Naive B cell (primary cell): ENCODE measurements at regions not wholly inside any gene's neighbourhood (a gene's known extent, or its start where the extent isn't known, plus 50 kb on each side); places are given as distances from the start of the nearest gene placed in this dataset.
"Not testable (repeated sequence)": the region's sequence is repeated elsewhere in the genome, so short reads cannot be mapped to it uniquely, and the experiment has no call there.

Experiments used
- ATAC-seq, 2 donors: fragments of 150-1000 bp; cut with Tn5 transposase; 2 replicates each; pipeline ENCODE4 v1.10.0; 2021; ENCODE audit warnings: low read depth in 2 of 2, mild to moderate bottlenecking in 2 of 2, moderate library complexity in 2 of 2
- DNase-seq: peaks from one replicate; pipeline ENCODE4 v3.0.0; 2022
- H3K27ac Mint-ChIP-seq, 6 donors: one replicate each; pipeline ENCODE4 v1.8.0; 2020 to 2022; ENCODE audit warnings: mild to moderate bottlenecking in 6 of 6, mixed read lengths in 6 of 6, moderate library complexity in 5 of 6, inconsistent platforms in 2 of 6
- H3K27me3 Mint-ChIP-seq, 3 donors: one replicate each; pipeline ENCODE4 v1.8.0; 2021 to 2022; ENCODE audit warnings: mixed read lengths in 3 of 3, mild to moderate bottlenecking in 1 of 3
- H3K36me3 Mint-ChIP-seq, 2 donors: one replicate each; pipeline ENCODE4 v1.8.0; 2020 to 2022; ENCODE audit warnings: mixed read lengths in 2 of 2, inconsistent platforms in 1 of 2, mild to moderate bottlenecking in 1 of 2
- H3K4me1 Mint-ChIP-seq, 3 donors: one replicate each; pipeline ENCODE4 v1.8.0; 2020 to 2022; ENCODE audit warnings: mixed read lengths in 3 of 3, inconsistent platforms in 1 of 3, mild to moderate bottlenecking in 1 of 3, moderate library complexity in 1 of 3
- H3K4me3 Mint-ChIP-seq, 8 donors: one replicate each; pipeline ENCODE4 v1.8.0; 2020 to 2022; ENCODE audit warnings: mild to moderate bottlenecking in 8 of 8, mixed read lengths in 8 of 8, moderate library complexity in 8 of 8, inconsistent platforms in 2 of 8
- H3K9me3 Mint-ChIP-seq, 7 donors: one replicate each; pipeline ENCODE4 v1.8.0; 2020 to 2022; ENCODE audit warnings: mixed read lengths in 7 of 7, mild to moderate bottlenecking in 5 of 7, inconsistent platforms in 2 of 7, moderate library complexity in 1 of 7

DNA sequence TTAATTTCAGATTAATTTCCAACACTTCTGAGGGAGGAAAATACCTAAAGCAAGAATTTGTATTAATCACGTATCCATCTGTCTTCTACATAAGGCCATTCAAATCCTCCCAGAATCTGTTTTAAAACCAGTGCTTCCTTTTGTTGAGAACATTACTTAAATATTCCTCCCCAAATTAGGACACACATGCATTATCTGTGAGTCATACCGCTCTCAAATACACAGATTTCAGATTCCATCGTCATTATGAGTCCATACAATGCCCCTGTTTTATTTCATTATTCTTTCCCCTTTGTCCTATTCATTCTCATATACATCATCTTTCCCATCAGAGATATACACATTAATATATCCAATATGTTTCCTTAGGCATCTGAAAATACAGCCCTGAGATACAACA lies 57.3 kb upstream of the PRSS12 start:
- Mint-ChIP-seq H3K27ac (no peak overlapping the region), H3K4me3 (no peak overlapping the region), H3K4me1 (no peaks in the 10 kb centered on the region), H3K27me3 (peaks cover 0 to 8% (median 6%) of the 10 kb centered on the region in 3 donors), H3K36me3 (no peaks in the 10 kb centered on the region), H3K9me3 (peaks cover 0 to 7% (median 4%) of the 10 kb centered on the region in 7 donors)
- DNase-seq, result no peak
- ATAC-seq, result no peak

DNA sequence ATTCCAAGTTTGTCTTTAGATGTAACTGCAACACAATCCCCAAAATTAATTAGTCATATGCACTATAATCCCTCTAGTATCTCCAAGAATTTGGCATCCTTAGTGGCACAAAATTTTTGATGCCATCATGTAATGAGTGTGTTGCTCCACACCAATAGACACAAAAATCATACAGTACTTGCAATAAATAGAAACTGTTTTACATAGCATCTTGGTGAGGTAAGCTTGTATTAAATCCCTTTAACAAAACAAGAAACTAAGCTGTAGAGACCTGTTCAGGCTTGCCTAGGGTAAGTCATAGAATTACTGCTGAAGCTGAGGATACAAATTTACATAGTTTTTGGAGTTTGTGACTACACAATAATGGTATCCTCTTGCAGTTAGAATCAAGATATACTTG lies 64.5 kb upstream of the PRSS12 start:
- DNase-seq (no peak), ATAC-seq (no peak)
- Mint-ChIP-seq H3K36me3 (no peaks in the 10 kb centered on the region), H3K4me1 (no peaks in the 10 kb centered on the region), H3K9me3 (no peaks in the 10 kb centered on the region), H3K4me3 (no peak overlapping the region), H3K27ac (no peak overlapping the region), H3K27me3 (peaks cover 0 to 5% (median 0%) of the 10 kb centered on the region in 3 donors)

DNA sequence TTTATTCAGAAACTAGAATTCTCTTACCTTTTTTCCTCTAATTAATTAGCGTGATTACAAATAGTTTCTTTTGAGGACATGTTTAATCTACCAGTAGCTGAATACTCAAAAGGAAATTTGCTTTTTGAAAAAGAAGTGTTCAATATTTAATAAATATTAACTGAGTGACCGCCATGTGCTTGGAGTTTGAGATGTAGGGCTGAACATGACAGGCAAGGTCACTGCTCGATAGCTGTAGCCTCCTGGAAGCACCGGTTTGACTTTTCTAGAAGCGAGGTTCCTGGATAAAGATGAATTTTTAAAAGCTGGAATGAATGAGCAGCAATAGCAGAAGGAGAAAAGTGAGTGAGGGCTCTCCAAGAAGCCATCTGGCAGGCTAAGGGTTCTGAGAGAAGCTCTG lies 65.0 kb upstream of the PRSS12 start:
- not testable (repeated sequence) for ATAC-seq, DNase-seq, H3K4me1 Mint-ChIP-seq, H3K36me3 Mint-ChIP-seq, H3K4me3 Mint-ChIP-seq, H3K9me3 Mint-ChIP-seq, H3K27me3 Mint-ChIP-seq, H3K27ac Mint-ChIP-seq

DNA sequence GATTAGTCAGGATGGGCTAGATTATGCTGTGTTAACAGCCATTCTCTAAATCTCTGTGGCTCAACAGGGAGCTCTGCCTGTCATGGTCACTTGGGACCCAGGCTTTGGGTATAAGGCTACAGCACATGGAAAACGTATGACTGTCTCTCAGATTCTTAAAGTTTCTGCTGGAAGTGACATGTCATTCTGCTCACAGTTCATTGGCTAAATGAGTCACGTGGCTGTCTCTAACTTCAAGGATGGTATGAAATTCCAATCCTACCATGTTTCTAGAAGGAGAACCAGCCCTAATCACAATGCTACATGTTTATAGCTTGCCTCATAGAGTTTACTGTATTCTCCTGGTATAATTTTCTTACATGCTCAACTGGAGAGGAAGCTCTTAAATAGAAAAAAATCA lies 65.6 kb upstream of the PRSS12 start:
- not testable (repeated sequence) for H3K9me3 Mint-ChIP-seq, H3K27me3 Mint-ChIP-seq, DNase-seq, H3K4me1 Mint-ChIP-seq, H3K27ac Mint-ChIP-seq, H3K4me3 Mint-ChIP-seq, ATAC-seq, H3K36me3 Mint-ChIP-seq

DNA sequence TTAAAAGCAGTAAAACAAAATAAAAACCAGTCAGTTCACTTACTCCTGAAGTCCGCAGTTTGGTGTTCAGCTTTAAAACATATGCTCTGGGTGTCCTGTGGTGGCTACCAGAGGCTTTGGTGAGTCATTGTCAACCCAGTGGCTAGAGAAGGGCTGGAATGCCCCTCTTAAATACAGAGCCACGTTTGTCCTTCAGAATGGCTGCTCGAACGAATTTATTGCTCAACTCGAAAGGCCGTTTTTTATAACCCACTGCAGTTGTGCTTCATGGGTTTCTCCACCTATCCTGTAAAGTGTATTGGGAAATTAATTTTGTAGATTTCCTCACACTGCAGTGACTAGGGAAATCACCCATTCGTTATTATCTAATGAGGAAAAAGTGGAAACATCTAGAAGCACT lies 66.8 kb upstream of the PRSS12 start:
- H3K36me3 Mint-ChIP-seq, H3K27ac Mint-ChIP-seq, H3K9me3 Mint-ChIP-seq, ATAC-seq, DNase-seq, H3K4me1 Mint-ChIP-seq, H3K4me3 Mint-ChIP-seq, H3K27me3 Mint-ChIP-seq: not testable (repeated sequence)

DNA sequence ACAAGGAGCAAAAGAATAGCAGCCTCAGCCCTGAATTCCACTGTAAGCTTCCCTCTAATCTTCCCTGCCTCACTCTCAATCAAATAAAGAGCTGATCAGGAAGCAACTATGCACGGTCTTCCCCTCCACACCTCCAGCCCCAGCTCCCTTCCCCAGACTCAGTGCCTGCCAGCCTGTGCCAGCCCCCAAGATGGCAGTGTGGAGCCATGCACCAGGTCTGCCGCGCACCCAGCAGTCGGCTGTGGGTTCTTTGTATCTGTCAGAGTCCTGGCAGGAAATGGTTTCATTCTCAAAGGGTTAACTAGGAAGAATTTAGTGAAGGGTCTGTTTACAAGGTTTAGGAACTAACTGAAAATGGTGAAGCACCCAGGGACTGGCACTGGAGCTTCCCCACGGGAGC lies 71.3 kb upstream of the PRSS12 start:
- ATAC-seq, H3K36me3 Mint-ChIP-seq, H3K4me3 Mint-ChIP-seq, H3K4me1 Mint-ChIP-seq, DNase-seq, H3K27me3 Mint-ChIP-seq, H3K9me3 Mint-ChIP-seq, H3K27ac Mint-ChIP-seq: not testable (repeated sequence)

DNA sequence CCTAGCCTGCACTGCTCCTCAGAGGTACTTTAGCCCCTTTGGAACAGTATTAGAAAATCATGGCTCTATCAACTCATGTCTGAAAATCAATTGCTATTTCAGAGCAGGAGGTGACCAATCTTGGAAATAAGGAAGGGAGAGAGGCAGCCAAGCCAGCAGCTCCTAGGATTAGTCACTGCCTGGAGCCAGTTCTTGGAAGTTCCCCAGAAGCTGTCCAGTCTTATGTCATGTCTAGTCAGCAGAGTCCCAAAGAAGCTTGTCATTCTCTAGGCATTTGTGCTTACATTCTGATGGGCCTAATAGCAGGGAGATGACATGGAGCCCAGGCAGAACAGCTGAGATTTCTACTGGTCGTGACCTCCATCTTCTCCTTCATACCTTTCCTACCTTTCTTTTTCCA lies 76.1 kb upstream of the PRSS12 start:
- not testable (repeated sequence) for H3K27me3 Mint-ChIP-seq, H3K27ac Mint-ChIP-seq, H3K36me3 Mint-ChIP-seq, DNase-seq, H3K4me1 Mint-ChIP-seq, H3K4me3 Mint-ChIP-seq, ATAC-seq, H3K9me3 Mint-ChIP-seq

DNA sequence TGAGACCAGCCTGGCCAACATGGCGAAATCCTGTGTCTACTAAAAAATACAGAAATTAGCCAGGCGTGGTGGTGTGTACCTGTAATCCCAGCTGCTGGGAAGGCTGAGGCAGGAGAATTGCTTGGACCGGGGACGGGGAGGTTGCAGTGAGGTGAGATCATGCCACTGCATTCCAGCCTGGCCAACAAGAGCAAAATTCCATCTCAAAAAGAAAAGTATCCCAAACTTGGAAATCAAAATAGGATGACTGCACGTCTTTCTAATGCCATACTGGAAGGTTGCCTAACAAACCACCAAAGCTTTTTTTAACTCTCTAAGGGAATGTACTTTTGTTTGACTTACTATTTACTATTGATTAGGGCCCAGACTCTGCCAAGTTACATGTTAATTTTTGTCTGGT lies 79.6 kb upstream of the PRSS12 start:
- not testable (repeated sequence) for H3K27ac Mint-ChIP-seq, H3K27me3 Mint-ChIP-seq, H3K4me1 Mint-ChIP-seq, DNase-seq, H3K36me3 Mint-ChIP-seq, H3K4me3 Mint-ChIP-seq, H3K9me3 Mint-ChIP-seq, ATAC-seq

DNA sequence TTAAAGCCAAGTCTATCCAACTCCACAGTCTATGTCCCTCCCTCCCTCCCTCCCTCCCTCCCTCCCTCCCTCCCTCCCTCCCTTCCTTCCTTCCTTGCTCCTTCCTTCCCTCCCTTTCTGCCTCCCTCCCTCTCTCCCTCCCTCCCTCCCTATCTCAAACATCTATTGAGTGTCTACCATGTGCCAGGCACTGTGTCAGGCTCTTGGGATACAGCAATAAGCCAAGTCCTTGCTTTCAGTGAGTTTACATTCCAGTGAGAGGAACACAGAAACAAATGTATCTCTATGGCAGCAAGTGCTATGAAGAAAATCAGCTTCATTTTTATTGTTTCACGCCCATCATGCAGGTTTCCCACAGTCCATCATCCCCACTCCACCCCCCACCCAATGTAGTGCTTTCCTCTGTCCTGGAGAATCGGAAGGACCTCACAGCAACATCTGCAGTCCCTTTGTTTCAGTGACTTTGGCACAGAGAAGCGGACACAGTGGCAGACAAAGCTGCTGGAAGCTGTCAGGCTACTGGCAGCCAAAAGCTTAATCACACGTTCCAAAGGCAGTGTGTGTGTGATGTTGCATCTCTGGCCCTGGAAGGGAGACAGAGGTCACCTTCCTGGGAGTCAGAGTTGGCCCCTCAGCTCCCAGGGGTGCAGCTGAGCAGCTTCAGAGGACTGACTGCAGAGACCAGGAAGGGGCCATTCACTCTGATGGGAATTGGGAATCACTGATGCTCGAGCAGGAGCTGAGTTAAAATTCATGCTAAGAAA lies 81.0 kb upstream of the PRSS12 start:
- not testable (repeated sequence) for H3K27ac Mint-ChIP-seq, ATAC-seq, H3K27me3 Mint-ChIP-seq, H3K36me3 Mint-ChIP-seq, H3K4me3 Mint-ChIP-seq, DNase-seq, H3K4me1 Mint-ChIP-seq, H3K9me3 Mint-ChIP-seq

DNA sequence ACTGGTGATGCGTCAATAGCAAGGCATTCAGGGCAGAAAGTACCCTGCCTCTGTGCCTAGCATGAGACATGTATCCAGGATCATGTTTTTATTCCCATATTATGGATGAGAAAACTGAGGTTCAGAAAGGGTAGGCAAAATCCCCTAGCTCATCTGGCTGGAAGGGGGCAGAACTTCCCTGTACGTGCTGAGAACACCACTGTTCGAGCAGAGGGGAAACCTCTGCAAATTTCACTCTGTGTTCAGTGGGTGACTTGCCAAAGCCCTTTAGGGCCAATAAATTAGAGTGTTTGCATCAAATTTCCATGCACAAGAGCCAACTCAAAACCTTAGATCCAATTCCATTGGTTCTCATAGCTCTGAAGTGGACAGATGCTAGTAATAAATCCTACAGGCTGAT lies 82.6 kb upstream of the PRSS12 start:
- ATAC-seq, H3K27ac Mint-ChIP-seq, H3K9me3 Mint-ChIP-seq, H3K4me3 Mint-ChIP-seq, DNase-seq, H3K27me3 Mint-ChIP-seq, H3K36me3 Mint-ChIP-seq, H3K4me1 Mint-ChIP-seq: not testable (repeated sequence)

DNA sequence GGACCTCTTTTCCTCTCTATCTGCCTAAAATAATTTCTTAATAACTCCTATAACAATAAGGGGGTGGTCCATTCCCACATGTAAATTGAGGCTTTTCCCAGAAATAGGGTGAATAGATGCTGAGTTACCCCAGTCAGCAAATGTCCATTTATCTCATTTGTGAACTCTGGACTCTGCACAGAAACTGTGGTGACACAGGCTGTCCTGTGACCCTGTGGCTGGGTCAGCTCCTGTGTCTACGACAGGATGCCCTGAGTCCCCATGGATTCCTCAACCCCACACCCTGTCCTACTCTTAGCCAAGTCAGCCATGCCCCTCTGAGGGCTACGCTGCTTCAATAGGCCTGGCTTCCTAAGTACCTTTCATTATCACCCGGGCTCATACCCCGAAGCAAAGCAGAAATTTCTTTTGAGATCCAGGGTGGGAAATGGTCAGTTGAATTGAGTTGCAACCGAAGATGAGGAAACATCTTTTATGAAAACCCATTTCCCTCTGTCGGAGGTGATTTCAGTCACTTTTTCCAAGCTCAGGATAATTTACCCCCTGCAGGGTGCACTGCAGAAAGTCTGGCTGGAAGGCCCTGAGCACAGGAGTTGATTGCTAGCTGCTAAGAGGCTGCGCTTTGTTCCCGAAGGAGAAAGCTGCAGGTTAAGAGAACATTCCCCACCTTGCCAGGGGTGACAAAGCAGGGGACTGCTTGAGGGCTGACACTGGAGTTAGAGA lies 89.5 kb upstream of the PRSS12 start:
- not testable (repeated sequence) for DNase-seq, ATAC-seq, H3K27ac Mint-ChIP-seq, H3K27me3 Mint-ChIP-seq, H3K4me3 Mint-ChIP-seq, H3K36me3 Mint-ChIP-seq, H3K9me3 Mint-ChIP-seq, H3K4me1 Mint-ChIP-seq

DNA sequence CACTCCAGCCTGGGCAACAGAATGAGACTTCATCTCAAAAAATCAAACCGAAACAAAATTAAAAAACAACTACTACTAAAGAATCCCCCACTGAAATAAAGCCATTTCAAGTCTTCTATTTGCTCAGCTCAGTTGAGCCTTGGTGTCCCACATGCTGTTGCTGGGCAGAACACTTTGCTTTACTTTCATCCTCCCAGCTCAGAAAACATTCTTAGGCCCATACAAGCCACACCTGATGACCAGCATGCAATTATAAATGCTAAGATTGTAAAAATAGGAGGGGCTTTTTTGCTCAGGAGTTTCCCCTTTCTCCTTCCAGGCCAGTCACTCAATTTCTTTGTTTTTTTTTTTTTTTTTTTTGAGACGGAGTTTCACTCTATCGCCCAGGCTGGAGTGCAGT lies 94.6 kb upstream of the PRSS12 start:
- not testable (repeated sequence) for H3K4me3 Mint-ChIP-seq, H3K27me3 Mint-ChIP-seq, ATAC-seq, H3K9me3 Mint-ChIP-seq, DNase-seq, H3K36me3 Mint-ChIP-seq, H3K27ac Mint-ChIP-seq, H3K4me1 Mint-ChIP-seq

DNA sequence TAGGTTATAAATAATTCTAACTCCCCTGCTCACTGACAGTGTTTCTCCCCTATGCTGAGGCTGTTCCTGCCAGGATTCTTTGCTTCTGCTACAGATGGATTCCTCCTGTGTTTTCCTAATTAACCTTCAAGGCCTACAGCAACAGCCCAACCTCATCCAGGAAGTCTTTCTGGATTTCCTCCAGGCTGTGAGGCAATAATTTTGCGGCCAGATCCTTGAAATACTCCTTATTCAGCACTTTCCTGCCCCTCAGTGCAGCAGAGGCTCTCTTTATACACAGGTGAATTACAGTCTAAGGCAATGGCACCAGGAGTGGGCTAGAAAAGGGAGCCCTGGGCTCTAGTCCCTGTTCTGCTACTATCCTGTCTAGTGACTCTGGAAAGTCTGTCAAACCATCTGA lies 102.1 kb upstream of the PRSS12 start:
- DNase-seq, H3K36me3 Mint-ChIP-seq, ATAC-seq, H3K9me3 Mint-ChIP-seq, H3K4me1 Mint-ChIP-seq, H3K4me3 Mint-ChIP-seq, H3K27me3 Mint-ChIP-seq, H3K27ac Mint-ChIP-seq: not testable (repeated sequence)

DNA sequence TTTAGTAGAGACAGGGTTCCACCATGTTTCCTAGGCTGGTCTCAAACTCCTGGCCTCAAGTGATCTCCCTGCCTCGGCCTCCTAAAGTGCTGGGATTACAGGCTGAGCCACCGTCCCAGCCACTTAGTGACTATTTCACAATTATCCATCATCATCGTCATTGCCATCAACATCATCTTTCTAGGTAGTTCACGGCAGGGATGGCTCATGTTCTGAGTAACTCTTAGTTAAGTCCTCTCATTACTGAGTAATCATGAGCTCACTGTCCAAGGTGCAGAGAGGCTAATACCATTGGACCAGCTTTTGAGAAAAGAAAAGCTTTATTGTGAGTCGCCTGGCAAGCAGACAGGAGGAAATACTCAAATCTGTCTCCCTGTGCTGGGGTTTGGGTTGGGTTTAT lies 108.6 kb upstream of the PRSS12 start:
- H3K36me3 Mint-ChIP-seq, H3K27me3 Mint-ChIP-seq, ATAC-seq, H3K27ac Mint-ChIP-seq, DNase-seq, H3K9me3 Mint-ChIP-seq, H3K4me1 Mint-ChIP-seq, H3K4me3 Mint-ChIP-seq: not testable (repeated sequence)
